H1 (cell line): ENCODE measurements at regions not wholly inside any gene's neighbourhood (a gene's known extent, or its start where the extent isn't known, plus 50 kb on each side); places are given as distances from the start of the nearest gene placed in this dataset.

Source experiments
- CTCF ChIA-PET: fragments of 300-600 bp; sonication (Branson Sonifier 250); formaldehyde crosslinking; loops from one replicate; lab custom pipeline; 2021; ENCODE audit not compliant: partially characterized antibody; lab: Charles Lee
- POLR2A ChIA-PET: fragments of 300-600 bp; sonication (Branson Sonifier 250); formaldehyde crosslinking; loops from one replicate; lab custom pipeline; 2021; ENCODE audit warnings: inconsistent platforms; ENCODE audit not compliant: partially characterized antibody; lab: Charles Lee
- DNase-seq, 2 experiments: peaks; one replicate each; pipeline versions ENCODE4 v3.0.0 to v3.0.0-alpha.2; 2010 to 2022; ENCODE audit warnings: low spot score in 2 of 2, low read depth in 1 of 2, mixed read lengths in 1 of 2
- FAIRE-seq: peaks from 2 replicates; lab custom pipeline; 2011; peaks lifted over from hg19 to GRCh38; lab: Jason Lieb, UNC
- H2AFZ ChIP-seq: 2 replicates; pipeline ENCODE4 v1.8.1; 2012; ENCODE audit warnings: low read length, inconsistent platforms
- H2AK5ac ChIP-seq: 2 replicates; pipeline ENCODE4 v1.6.1; 2013; ENCODE audit warnings: low read depth, low read length
- H2BK120ac ChIP-seq: replicated peaks from 2 replicates; pipeline ENCODE3; 2013; ENCODE audit warnings: low read depth, low read length, inconsistent platforms
- H2BK12ac ChIP-seq: 2 replicates; pipeline ENCODE4 v1.6.1; 2013; ENCODE audit warnings: low read depth, low read length
- H2BK15ac ChIP-seq: 2 replicates; pipeline ENCODE4 v1.6.1; 2013; ENCODE audit warnings: low read length
- H2BK20ac ChIP-seq: 2 replicates; pipeline ENCODE4 v1.6.1; 2013; ENCODE audit warnings: low read length
- H2BK5ac ChIP-seq: 2 replicates; pipeline ENCODE4 v1.6.1; 2013; ENCODE audit warnings: low read depth, low read length
- H3K14ac ChIP-seq: 2 replicates; pipeline ENCODE4 v1.6.1; 2013; ENCODE audit warnings: inconsistent platforms; ENCODE audit not compliant: insufficient read length
- H3K18ac ChIP-seq: 2 replicates; pipeline ENCODE4 v1.6.1; 2013; ENCODE audit warnings: low read length; ENCODE audit errors: extremely low read depth
- H3K23ac ChIP-seq: 2 replicates; pipeline ENCODE4 v1.6.1; 2013; ENCODE audit warnings: inconsistent platforms; ENCODE audit not compliant: insufficient read length
- H3K23me2 ChIP-seq: 2 replicates; pipeline ENCODE4 v1.6.1; 2013; ENCODE audit warnings: low read depth, low read length
- H3K27ac ChIP-seq: 2 replicates; pipeline ENCODE4 v1.6.1; 2011; ENCODE audit warnings: low read depth, low read length, inconsistent platforms
- H3K27me3 ChIP-seq, 4 experiments: replicated peaks in 1 of 4; 1 replicate in 1 of 4; 2 replicates in 3 of 4; pipeline versions ENCODE4 v1.6.1 to v1.8.1; 2011 to 2013; ENCODE audit warnings: low read length in 3 of 4, mild to moderate bottlenecking in 3 of 4, inconsistent platforms in 2 of 4, mixed read lengths in 2 of 4, moderate library complexity in 1 of 4; ENCODE audit not compliant: control insufficient read depth in 3 of 4, insufficient read depth in 3 of 4; ENCODE audit errors: extremely low read depth in 1 of 4
- H3K36me3 ChIP-seq, 4 experiments: 2 replicates each; pipeline versions ENCODE4 v1.6.1 to v1.8.1; 2011 to 2013; ENCODE audit warnings: mild to moderate bottlenecking in 4 of 4, low read length in 3 of 4, moderate library complexity in 2 of 4, control low read depth in 1 of 4, inconsistent platforms in 1 of 4; ENCODE audit not compliant: insufficient read depth in 4 of 4, control insufficient read depth in 2 of 4
- H3K4ac ChIP-seq: replicated peaks from 2 replicates; pipeline ENCODE3; 2013; ENCODE audit warnings: low read length, low read depth, mixed read lengths, inconsistent platforms; ENCODE audit not compliant: insufficient read length
- H3K4me1 ChIP-seq, 4 experiments: replicated peaks in 1 of 4; 1 replicate in 1 of 4; 2 replicates in 3 of 4; pipeline versions ENCODE4 v1.6.1 to v1.8.1; 2011 to 2013; ENCODE audit warnings: low read length in 3 of 4, inconsistent platforms in 2 of 4, mixed read lengths in 1 of 4; ENCODE audit not compliant: insufficient read depth in 4 of 4, control insufficient read depth in 3 of 4
- H3K4me2 ChIP-seq, 2 experiments: 2 replicates each; pipeline versions ENCODE4 v1.6.1 to v1.8.1; 2011 to 2013; ENCODE audit warnings: low read depth in 2 of 2, low read length in 2 of 2, control low read depth in 1 of 2, inconsistent platforms in 1 of 2, mild to moderate bottlenecking in 1 of 2; ENCODE audit not compliant: insufficient read depth in 1 of 2
- H3K4me3 ChIP-seq, 4 experiments: fragments of 200-600, 300-600 bp in 1 of 4; sonication (generic), shearing (Covaris generic), sonication (Bioruptor Twin) in 1 of 4; 2 replicates each; pipeline versions ENCODE4 v1.5.1 to v1.8.1; 2011 to 2016; ENCODE audit warnings: low read length in 4 of 4, low read depth in 3 of 4, control low read depth in 2 of 4, inconsistent platforms in 2 of 4, mild to moderate bottlenecking in 2 of 4, mixed read lengths in 1 of 4, moderate library complexity in 1 of 4; ENCODE audit not compliant: insufficient read depth in 2 of 4; ENCODE audit errors: extremely low read depth in 1 of 4
- H3K56ac ChIP-seq: replicated peaks from 2 replicates; pipeline ENCODE3; 2013; ENCODE audit warnings: low read depth, mild to moderate bottlenecking, mixed read lengths, low read length, inconsistent platforms; ENCODE audit not compliant: insufficient read length
- H3K79me1 ChIP-seq: 2 replicates; pipeline ENCODE4 v1.6.1; 2013; ENCODE audit warnings: low read depth, low read length, control low read depth
- H3K79me2 ChIP-seq, 2 experiments: 2 replicates each; pipeline versions ENCODE4 v1.6.1 to v1.8.1; 2012 to 2013; ENCODE audit warnings: low read length in 2 of 2, mild to moderate bottlenecking in 2 of 2, inconsistent platforms in 1 of 2; ENCODE audit not compliant: insufficient read depth in 2 of 2, control insufficient read depth in 1 of 2
- H3K9ac ChIP-seq, 4 experiments: replicated peaks in 1 of 4; 1 replicate in 1 of 4; 2 replicates in 3 of 4; pipeline versions ENCODE4 v1.6.1 to v1.8.1; 2011 to 2013; ENCODE audit warnings: low read depth in 3 of 4, low read length in 3 of 4, control low read depth in 2 of 4, mild to moderate bottlenecking in 2 of 4, moderate library complexity in 2 of 4, inconsistent platforms in 1 of 4; ENCODE audit errors: extremely low read depth in 1 of 4
- H3K9me3 ChIP-seq, 2 experiments: 2 replicates each; pipeline versions ENCODE4 v1.6.1 to v1.8.1; 2012 to 2013; ENCODE audit warnings: mild to moderate bottlenecking in 2 of 2, moderate library complexity in 2 of 2, control low read depth in 1 of 2, inconsistent platforms in 1 of 2, low read depth in 1 of 2, low read length in 1 of 2, mixed read lengths in 1 of 2; ENCODE audit not compliant: insufficient read depth in 2 of 2
- H4K20me1 ChIP-seq, 2 experiments: replicated peaks in 1 of 2; 2 replicates each; pipeline versions ENCODE3 to v1.8.1; 2011 to 2013; ENCODE audit warnings: inconsistent platforms in 2 of 2, low read length in 2 of 2, mild to moderate bottlenecking in 1 of 2; ENCODE audit not compliant: insufficient read depth in 2 of 2, control insufficient read depth in 1 of 2
- H4K5ac ChIP-seq: 2 replicates; pipeline ENCODE4 v1.6.1; 2013; ENCODE audit warnings: low read length, low read depth, mixed read lengths, inconsistent platforms; ENCODE audit not compliant: insufficient read length
- H4K8ac ChIP-seq: 2 replicates; pipeline ENCODE4 v1.8.0; 2013; ENCODE audit warnings: mild to moderate bottlenecking, moderate library complexity, low read length, inconsistent platforms; ENCODE audit not compliant: insufficient read depth; ENCODE audit errors: extremely low read depth
- H4K91ac ChIP-seq: replicated peaks from 2 replicates; pipeline ENCODE3; 2013; ENCODE audit warnings: low read length, mixed read lengths, inconsistent platforms; ENCODE audit not compliant: insufficient read length
- CHD7 ChIP-seq: fragments of 300-600 bp; sonication (generic); IDR thresholded peaks from 2 replicates; pipeline ENCODE4 v1.7.1; 2012; ENCODE audit warnings: low read length, moderate library complexity, mild to moderate bottlenecking, inconsistent platforms; ENCODE audit not compliant: insufficient replicate concordance
- WGBS, 2 experiments: shearing (Covaris generic) in 1 of 2; methylation state at CpG; one replicate each; pipeline versions ENCODE4 v1.1.6 to v1.1.7; 2013 to 2015; ENCODE audit warnings: low lambda C conversion rate in 2 of 2, mixed read lengths in 2 of 2, inconsistent platforms in 1 of 2, low coverage in 1 of 2, missing lambda C conversion rate in 1 of 2; ENCODE audit not compliant: insufficient replicate concordance in 2 of 2, insufficient coverage in 1 of 2, insufficient read length in 1 of 2; ENCODE audit errors: extremely low coverage in 1 of 2, missing lambda C conversion rate in 1 of 2; 5-methylcytosine and 5-hydroxymethylcytosine counted together

GRCh38 chr11:37404231-37404630 lies 806.2 kb upstream of the RAG2 start:
- ChIA-PET CTCF (no interaction called here), POLR2A (no interaction called here)
- no peak for DNase-seq
- no peak overlapping the region for H3K18ac ChIP-seq
- FAIRE-seq: no peak
- H2AK5ac ChIP-seq: no peak overlapping the region
- H2BK15ac ChIP-seq: no peak overlapping the region
- H3K23me2 ChIP-seq: no peaks in the 10 kb centered on the region
- H2BK12ac ChIP-seq: no peak overlapping the region
- no peak overlapping the region for H3K9ac ChIP-seq
- no peaks in the 10 kb centered on the region for H3K9me3 ChIP-seq
- no peaks in the 10 kb centered on the region for H3K27me3 ChIP-seq
- no peaks in the 10 kb centered on the region for H3K79me1 ChIP-seq
- 89% methylated on average over 2 of the region's 2 CpGs; no CpG with 5 or more reads in 1 of the 2 experiments for WGBS, 2 experiments
- no peaks in the 10 kb centered on the region for H3K4me1 ChIP-seq
- no peak overlapping the region for H3K56ac ChIP-seq
- H3K14ac ChIP-seq: no peak overlapping the region
- no peak overlapping the region for H2BK20ac ChIP-seq
- H2BK120ac ChIP-seq: no peak overlapping the region
- H3K4ac ChIP-seq: no peak overlapping the region
- no peaks in the 10 kb centered on the region for H3K36me3 ChIP-seq
- H3K23ac ChIP-seq: no peak overlapping the region
- no peak overlapping the region for H2AFZ ChIP-seq
- H4K91ac ChIP-seq: no peak overlapping the region
- H4K5ac ChIP-seq: no peak overlapping the region
- no peak overlapping the region for H4K8ac ChIP-seq
- H4K20me1 ChIP-seq: no peaks in the 10 kb centered on the region
- H3K79me2 ChIP-seq: no peaks in the 10 kb centered on the region
- no peak overlapping the region for H3K4me3 ChIP-seq
- H3K27ac ChIP-seq: no peak overlapping the region
- H2BK5ac ChIP-seq: no peak overlapping the region
- no peak overlapping the region for H3K4me2 ChIP-seq
- no peak for TF ChIP-seq CHD7
